Endothelial cell of umbilical vein (primary cell): ENCODE measurements at regions not wholly inside any gene's neighbourhood (a gene's known extent, or its start where the extent isn't known, plus 50 kb on each side); places are given as distances from the start of the nearest gene placed in this dataset.

Source experiments
- BruUV-seq: library from RNA; stranded (reverse); fragments of 400-500 nt; replicated peaks from 2 replicates; lab custom pipeline; 2021; lab: Mats Ljungman, UMichigan
- CTCF ChIA-PET: fragments of 300-600, 350-600 bp; sonication (Branson Sonifier 250); formaldehyde crosslinking; loops from one replicate; lab custom pipeline; 2021; ENCODE audit warnings: antibody characterized with exemption, inconsistent platforms; lab: Charles Lee
- POLR2A ChIA-PET: fragments of 300-600, 350-600 bp; sonication (Branson Sonifier 250); formaldehyde crosslinking; loops from one replicate; lab custom pipeline; 2021; ENCODE audit warnings: antibody characterized with exemption, inconsistent platforms; lab: Charles Lee
- DNase-seq: peaks from one replicate; pipeline ENCODE4 v3.0.0-alpha.2; 2011; ENCODE audit warnings: low read depth, low spot score
- FAIRE-seq: peaks from 2 replicates; lab custom pipeline; 2011; peaks lifted over from hg19 to GRCh38; lab: Jason Lieb, UNC
- H2AFZ ChIP-seq: 2 replicates; pipeline ENCODE4 v1.6.0; 2012; ENCODE audit warnings: low read depth, low read length, control low read depth, inconsistent platforms
- H3K27ac ChIP-seq: 2 replicates; pipeline ENCODE4 v1.5.1; 2011; ENCODE audit warnings: low read depth, mild to moderate bottlenecking, control low read depth, low read length, moderate library complexity; ENCODE audit not compliant: insufficient read depth
- H3K27me3 ChIP-seq, 2 experiments: 2 replicates each; pipeline versions ENCODE4 v1.6.0 to v1.6.1; 2011; ENCODE audit warnings: low read length in 2 of 2, mixed read lengths in 1 of 2; ENCODE audit not compliant: control insufficient read depth in 2 of 2, insufficient read depth in 2 of 2
- H3K36me3 ChIP-seq, 2 experiments: 2 replicates in 1 of 2; 3 replicates in 1 of 2; pipeline ENCODE4 v1.5.1; 2011; ENCODE audit warnings: low read length in 2 of 2, mild to moderate bottlenecking in 1 of 2, moderate library complexity in 1 of 2; ENCODE audit not compliant: control insufficient read depth in 2 of 2, insufficient read depth in 2 of 2; ENCODE audit errors: extremely low read depth in 1 of 2
- H3K4me1 ChIP-seq: 3 replicates; pipeline ENCODE4 v1.5.1; 2011; ENCODE audit warnings: mild to moderate bottlenecking, low read length; ENCODE audit not compliant: control insufficient read depth, insufficient read depth; ENCODE audit errors: extremely low read depth
- H3K4me2 ChIP-seq: 2 replicates; pipeline ENCODE4 v1.6.1; 2011; ENCODE audit warnings: low read length, control low read depth, mixed read lengths; ENCODE audit not compliant: insufficient read depth
- H3K4me3 ChIP-seq, 3 experiments: fragments of 200-600 bp in 1 of 3; sonication (generic), shearing (Covaris generic) in 1 of 3; replicated peaks in 1 of 3; 2 replicates each; pipeline ENCODE4 v1.5.1; 2011 to 2016; ENCODE audit warnings: control low read depth in 3 of 3, low read length in 3 of 3, mild to moderate bottlenecking in 2 of 3, inconsistent platforms in 1 of 3, low read depth in 1 of 3, moderate library complexity in 1 of 3; ENCODE audit not compliant: insufficient read depth in 1 of 3
- H3K79me2 ChIP-seq: 2 replicates; pipeline ENCODE4 v1.6.0; 2012; ENCODE audit warnings: low read length, inconsistent platforms; ENCODE audit not compliant: control insufficient read depth, insufficient read depth
- H3K9ac ChIP-seq: replicated peaks from 2 replicates; pipeline ENCODE3; 2011; ENCODE audit warnings: low read length, control low read depth; ENCODE audit not compliant: insufficient read depth; ENCODE audit errors: extremely low read depth
- H3K9me1 ChIP-seq: replicated peaks from 3 replicates; pipeline ENCODE4 v1.6.0; 2011; ENCODE audit warnings: mild to moderate bottlenecking, low read length; ENCODE audit not compliant: control insufficient read depth, insufficient read depth; ENCODE audit errors: extremely low read depth
- H3K9me3 ChIP-seq: replicated peaks from 2 replicates; pipeline ENCODE4 v1.5.1; 2012; ENCODE audit warnings: low read length, inconsistent platforms; ENCODE audit not compliant: control insufficient read depth, insufficient read depth
- H4K20me1 ChIP-seq: replicated peaks from 2 replicates; pipeline ENCODE3; 2011; ENCODE audit warnings: mild to moderate bottlenecking, low read length; ENCODE audit not compliant: control insufficient read depth, insufficient read depth; ENCODE audit errors: extremely low read depth
- EZH2 ChIP-seq: IDR thresholded peaks from 2 replicates; pipeline ENCODE4 v1.6.1; 2012; ENCODE audit warnings: borderline replicate concordance, low read depth, mild to moderate bottlenecking, moderate library complexity, low read length, inconsistent platforms; ENCODE audit not compliant: severe bottlenecking
- FOS ChIP-seq: IDR thresholded peaks from 2 replicates; pipeline ENCODE4 v1.6.1; 2011; ENCODE audit warnings: mild to moderate bottlenecking, low read length, moderate library complexity, borderline replicate concordance; ENCODE audit not compliant: insufficient read depth
- GATA2 ChIP-seq: IDR thresholded peaks from 2 replicates; pipeline ENCODE4 v1.7.0; 2011; ENCODE audit warnings: low read depth, mild to moderate bottlenecking, moderate library complexity, mixed read lengths, low read length; ENCODE audit not compliant: insufficient read length, insufficient read depth
- POLR2A ChIP-seq: IDR thresholded peaks from 2 replicates; pipeline ENCODE4 v1.6.1; 2012; ENCODE audit warnings: low read depth, mild to moderate bottlenecking, control low read depth, low read length
- POLR2AphosphoS5 ChIP-seq: IDR thresholded peaks from 2 replicates; pipeline ENCODE4 v1.6.1; 2012; ENCODE audit warnings: low read depth, mild to moderate bottlenecking, control low read depth, low read length, moderate library complexity; ENCODE audit not compliant: insufficient read depth
- dilution Hi-C: fragments of 300-500 bp; cut with MboI; formaldehyde crosslinking; loops from one replicate; pipeline ENCODE4 v1.15.0; 2019; ENCODE audit warnings: low sequenced_read_pairs; ENCODE audit not compliant: extremely low pct_ligation_motif_present
- intact Hi-C: fragments of 100-400 bp; cut with micrococcal nuclease; formaldehyde crosslinking; loops from one replicate; pipeline ENCODE4 v1.10.0; 2022
- TF ChIP-seq, protein P1 (sequence below), 2 donors: IDR thresholded peaks; 1 replicate in 1 of 2; 2 replicates in 1 of 2; pipeline ENCODE4 v1.5.1; 2011; ENCODE audit warnings: low read length in 2 of 2, mild to moderate bottlenecking in 2 of 2, moderate library complexity in 2 of 2, control low read depth in 1 of 2, inconsistent platforms in 1 of 2, low read depth in 1 of 2; ENCODE audit not compliant: insufficient read depth in 1 of 2; ENCODE audit errors: extremely low read depth in 1 of 2
- TF ChIP-seq, protein P2 (sequence below): IDR thresholded peaks from 2 replicates; pipeline ENCODE4 v1.6.1; 2011; ENCODE audit not compliant: insufficient read depth, insufficient read length

DNA sequence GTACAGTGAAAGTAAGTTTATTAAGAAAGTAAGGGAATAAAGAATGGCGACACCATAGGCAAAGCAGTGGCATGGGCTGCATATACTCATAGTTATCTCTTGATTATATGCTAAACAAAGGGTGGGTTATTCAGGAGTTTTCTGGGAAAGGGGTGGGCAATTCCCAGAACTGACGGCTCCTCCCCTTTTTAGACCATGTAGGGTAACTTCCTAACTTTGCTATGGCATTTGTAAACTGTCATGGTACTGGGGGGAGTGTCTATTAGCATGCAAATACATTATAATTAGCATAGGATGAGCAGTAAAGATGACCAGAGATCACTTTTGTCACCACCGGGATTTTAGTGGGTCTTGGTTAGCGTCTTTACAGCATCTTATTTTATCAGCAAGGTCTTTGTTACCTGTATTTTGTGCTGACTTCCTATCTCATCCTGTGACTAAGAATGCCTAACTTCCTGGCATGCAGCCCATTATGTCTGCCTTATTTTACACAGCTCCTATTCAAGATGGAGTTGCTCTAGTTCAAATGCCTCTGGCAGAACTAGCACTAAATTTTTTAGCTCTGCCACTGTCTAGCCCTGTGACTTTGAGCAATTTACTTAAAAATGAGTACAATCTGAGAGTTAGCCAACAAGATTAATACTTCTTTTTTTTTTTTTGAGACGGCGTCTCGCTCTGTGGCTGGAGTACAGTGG lies 110.3 kb upstream of the PALMD start:
- H2AFZ ChIP-seq, result peak overlapping the region; percentile 98
- H3K79me2 ChIP-seq, result no peaks in the 10 kb centered on the region
- intact Hi-C loops (loop anchor here (1.0 kb wide), 2 partner anchors 9 to 64 kb away; no protein-coding TSS in a partner anchor), dilution Hi-C loops (no loop called here)
- BruUV-seq, result no TSS peak
- H3K36me3 ChIP-seq, result no peaks in the 10 kb centered on the region
- no peaks in the 10 kb centered on the region for H3K27me3 ChIP-seq
- no peak for DNase-seq
- H3K4me3 ChIP-seq, result no peak overlapping the region
- H3K9ac ChIP-seq, result no peak overlapping the region
- no peaks in the 10 kb centered on the region for H3K9me3 ChIP-seq
- peaks cover 18% of the 10 kb centered on the region for H3K4me1 ChIP-seq
- peak; percentile 55 for FAIRE-seq
- no peaks in the 10 kb centered on the region for H3K9me1 ChIP-seq
- no peaks in the 10 kb centered on the region for H4K20me1 ChIP-seq
- H3K27ac ChIP-seq, result no peak overlapping the region
- ChIA-PET POLR2A (no interaction called here), CTCF (interaction anchor here (0.7 to 1.8 kb wide), 3 partner anchors 9 to 49 kb away, joined by 3 to 11 read pairs (median 3); no protein-coding TSS in a partner anchor)
- TF ChIP-seq FOS, result peak; percentile 50
- TF ChIP-seq, protein P1, sequence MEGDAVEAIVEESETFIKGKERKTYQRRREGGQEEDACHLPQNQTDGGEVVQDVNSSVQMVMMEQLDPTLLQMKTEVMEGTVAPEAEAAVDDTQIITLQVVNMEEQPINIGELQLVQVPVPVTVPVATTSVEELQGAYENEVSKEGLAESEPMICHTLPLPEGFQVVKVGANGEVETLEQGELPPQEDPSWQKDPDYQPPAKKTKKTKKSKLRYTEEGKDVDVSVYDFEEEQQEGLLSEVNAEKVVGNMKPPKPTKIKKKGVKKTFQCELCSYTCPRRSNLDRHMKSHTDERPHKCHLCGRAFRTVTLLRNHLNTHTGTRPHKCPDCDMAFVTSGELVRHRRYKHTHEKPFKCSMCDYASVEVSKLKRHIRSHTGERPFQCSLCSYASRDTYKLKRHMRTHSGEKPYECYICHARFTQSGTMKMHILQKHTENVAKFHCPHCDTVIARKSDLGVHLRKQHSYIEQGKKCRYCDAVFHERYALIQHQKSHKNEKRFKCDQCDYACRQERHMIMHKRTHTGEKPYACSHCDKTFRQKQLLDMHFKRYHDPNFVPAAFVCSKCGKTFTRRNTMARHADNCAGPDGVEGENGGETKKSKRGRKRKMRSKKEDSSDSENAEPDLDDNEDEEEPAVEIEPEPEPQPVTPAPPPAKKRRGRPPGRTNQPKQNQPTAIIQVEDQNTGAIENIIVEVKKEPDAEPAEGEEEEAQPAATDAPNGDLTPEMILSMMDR (IDR thresholded peaks at IDR 0.05; ENCODE audit: extremely low read depth in 1 of 2, insufficient read depth in 1 of 2, low read depth in 1 of 2, low read length in 2 of 2), result no peak
- TF ChIP-seq EZH2, result no peak
- TF ChIP-seq POLR2AphosphoS5, result no peak
- TF ChIP-seq GATA2, result peak; percentile 28
- TF ChIP-seq, protein P2, sequence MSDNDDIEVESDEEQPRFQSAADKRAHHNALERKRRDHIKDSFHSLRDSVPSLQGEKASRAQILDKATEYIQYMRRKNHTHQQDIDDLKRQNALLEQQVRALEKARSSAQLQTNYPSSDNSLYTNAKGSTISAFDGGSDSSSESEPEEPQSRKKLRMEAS, result no peak
- no peak for TF ChIP-seq POLR2A
- no peak overlapping the region for H3K4me2 ChIP-seq
